ENCODE measurements at regions not wholly inside any gene's neighbourhood (a gene's known extent, or its start where the extent isn't known, plus 50 kb on each side); places are given as distances from the start of the nearest gene placed in this dataset.

DNA sequence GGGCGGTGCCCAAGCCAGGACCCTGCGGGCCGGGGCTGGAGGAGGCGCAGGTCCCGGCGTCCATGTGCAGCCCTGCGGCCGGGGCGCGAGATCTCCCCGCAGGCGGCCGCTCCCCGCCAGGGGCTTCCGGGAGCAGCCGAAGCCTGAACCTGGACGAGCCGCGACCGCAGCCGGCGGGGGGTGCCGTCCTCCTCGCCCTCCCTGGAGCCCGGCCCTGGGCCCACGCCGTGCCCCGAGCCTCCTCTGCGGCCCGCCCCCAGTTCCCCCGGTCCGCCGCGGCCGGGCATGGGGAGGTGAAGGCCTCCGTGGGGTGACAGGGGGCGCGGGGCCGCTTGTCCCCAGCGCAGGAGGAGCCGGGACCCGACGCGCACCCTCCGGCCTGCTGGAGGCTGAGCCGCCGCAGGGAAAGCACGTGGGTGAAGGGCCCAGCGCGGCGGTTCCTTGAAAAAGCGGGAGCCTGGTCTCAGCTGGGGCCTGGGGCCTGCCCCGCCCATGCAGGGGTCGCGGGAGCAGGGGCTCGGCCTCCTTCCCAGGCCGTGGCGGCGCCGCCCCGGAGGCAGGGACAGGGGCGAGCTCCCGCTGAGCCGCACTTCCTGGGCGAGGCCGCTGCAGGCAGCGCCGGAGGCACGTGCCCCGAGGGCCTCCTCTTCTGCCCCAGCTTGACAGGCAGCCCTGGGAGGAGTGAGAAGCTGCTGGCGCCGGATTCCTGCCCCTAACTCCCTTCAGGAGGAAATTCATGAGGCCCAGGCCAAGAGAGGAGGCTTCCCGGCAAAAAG is 55.6 kb upstream of the PPP2R5C start:
- peak in 1 of 4 donors; percentile 36 for DNase-seq (ENCODE audit: low read depth in 4 of 4, low spot score in 2 of 4)

DNA sequence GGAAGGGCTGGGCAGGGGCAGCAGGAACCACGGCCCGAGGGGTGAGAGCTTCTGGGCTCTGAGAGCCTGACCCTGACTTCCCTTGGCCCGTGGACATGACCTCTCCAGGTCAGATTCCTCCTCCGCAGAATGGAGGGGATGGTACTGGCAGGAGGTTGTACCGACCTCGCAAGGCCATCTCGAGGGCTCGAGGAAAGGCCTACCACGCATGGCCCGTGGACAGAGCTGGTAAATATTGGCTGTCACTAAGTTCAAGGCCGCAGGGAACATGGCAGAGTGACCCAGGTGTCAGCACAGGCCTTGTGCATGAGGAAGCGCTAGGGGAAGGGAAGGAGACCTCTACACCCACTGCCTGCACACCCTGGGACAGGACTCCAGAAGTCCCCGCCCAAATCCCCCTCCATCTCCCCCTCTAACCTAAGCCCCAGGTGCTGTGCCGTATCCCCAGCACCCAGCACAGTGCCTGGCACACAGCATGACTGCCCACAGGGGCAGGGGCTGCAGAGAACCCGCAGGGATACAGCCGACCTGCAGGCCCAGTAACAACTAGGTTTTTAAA is 54.9 kb upstream of the PPP2R5C start:
- DNase-seq (ENCODE audit: low read depth in 4 of 4, low spot score in 2 of 4): no peak

DNA sequence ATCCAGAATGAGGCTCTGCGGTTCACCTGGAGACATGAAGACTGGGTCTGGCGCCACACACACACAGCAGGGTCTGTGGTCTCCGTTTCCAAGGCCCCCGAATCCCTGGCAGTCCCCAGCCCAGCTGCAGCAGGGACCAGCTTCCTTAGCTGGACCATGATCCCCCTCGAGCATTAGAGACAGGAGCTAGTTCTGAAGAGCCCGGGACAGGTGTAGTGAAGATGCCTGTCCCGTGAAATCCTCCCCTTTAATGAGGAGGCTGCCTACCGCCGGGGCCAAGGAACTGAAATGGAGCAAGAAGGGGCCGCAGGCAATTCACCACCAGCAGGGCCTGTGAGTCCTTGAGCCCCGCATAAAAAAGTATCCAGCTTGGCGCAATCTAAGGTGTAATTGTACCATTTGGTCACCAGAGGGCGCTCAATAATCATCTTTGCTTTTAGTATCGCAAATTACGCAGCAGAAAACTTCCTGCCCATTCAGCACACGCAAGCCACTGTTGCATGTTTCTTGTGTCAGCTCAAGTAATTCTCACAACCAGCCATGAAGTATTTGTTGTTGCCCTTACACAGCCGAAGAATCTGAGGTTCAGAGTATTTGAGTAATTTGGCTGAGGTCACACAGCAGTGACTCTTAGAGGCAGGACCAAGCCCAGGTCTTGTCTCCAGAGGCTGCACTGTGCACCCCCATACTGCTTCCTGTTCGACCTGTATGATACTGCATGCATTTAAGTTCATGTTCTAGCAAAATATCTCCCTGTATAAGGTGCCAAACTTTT is 54.3 kb upstream of the PPP2R5C start:
- peak; percentile 66 to 87 (median 76) for DNase-seq (ENCODE audit: low read depth in 4 of 4, low spot score in 2 of 4)

DNA sequence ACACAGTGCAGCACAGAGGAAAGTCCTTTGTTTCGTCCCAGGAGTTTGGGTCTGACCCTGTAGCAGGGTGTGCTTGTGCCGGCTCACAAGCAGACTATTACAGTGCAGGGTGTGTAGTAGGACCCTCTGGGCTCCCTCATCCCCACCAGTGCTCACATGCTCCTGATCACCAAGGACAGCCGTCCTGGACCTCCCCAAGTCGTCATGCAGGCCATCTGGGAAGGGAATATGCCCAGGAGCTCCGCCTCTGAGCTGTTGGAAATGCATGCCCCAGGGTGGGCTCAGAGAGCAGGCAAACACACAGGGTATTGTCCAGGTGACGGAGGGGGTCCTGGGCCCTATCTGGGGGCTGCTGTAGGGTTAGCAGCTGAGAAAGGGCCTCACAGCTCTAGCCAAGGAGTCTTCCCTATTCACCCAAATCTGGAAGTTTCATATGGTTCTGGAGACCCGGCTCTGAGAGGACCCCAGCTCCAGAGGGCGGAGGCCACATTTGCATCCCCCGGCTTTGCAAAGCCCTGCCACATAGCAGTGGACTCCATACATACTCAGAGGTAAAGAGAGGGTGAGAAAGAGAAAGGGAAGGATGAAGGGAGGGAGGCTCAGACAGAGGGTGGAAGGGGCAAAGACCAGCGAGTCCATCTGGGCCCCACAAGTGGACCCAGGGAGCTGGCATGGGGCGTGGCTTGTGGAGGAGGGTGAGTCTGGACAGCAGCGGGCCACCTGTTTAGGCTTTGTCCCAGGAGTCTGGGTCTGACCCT is 53.5 kb upstream of the PPP2R5C start:
- DNase-seq (ENCODE audit: low read depth in 4 of 4, low spot score in 2 of 4): no peak

DNA sequence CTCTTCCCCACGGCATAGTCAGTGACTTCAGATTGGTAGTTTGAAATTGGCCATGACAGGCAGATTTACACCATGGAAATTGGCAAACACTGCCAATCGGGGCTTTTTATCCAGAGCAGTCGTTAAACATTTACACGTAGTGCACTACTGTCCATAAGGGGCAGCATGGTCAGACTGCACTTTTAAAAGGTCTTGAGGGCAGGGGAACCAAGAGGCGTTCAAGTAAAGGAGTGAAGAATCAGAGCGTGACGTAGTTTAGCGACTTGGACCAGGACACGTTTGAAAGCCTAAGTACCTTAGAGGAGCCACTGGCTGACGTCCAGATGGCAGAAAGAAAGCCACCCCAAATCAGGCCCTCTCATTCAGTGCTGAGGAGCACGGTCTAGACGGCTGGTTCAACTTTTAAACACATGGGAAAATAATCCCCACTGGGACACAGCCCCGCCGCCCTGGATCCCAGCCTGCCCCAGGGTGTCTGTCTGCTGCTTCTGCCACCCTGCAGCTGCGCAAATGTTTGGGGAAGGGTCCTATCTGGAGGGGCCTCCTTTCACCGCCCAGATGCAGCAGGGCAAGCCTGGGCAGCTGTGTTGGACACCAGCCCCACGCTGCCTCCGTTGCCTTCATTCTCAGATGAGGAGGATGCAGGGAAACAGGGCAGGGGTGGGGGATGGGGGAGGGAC is 52.5 kb upstream of the PPP2R5C start:
- no peak for DNase-seq (ENCODE audit: low read depth in 4 of 4, low spot score in 2 of 4)

DNA sequence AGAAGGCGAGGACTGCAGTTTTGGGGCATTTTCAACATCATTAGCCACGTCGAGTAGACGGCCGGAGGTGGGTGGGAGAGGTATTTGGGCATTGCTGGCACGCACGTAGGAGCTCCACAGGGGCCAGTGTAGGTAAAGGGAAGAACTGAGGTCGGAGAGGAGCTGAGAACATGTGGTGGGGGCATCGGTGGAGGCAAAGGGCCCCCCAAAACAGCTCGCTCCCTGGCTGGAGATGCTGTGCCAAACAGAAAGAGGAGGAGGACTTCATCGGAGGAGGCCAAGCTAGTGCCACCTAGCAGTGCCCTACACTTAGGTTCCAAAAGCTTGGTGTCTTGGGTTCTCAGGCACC is 52.0 kb upstream of the PPP2R5C start:
- DNase-seq (ENCODE audit: low read depth in 4 of 4, low spot score in 2 of 4): no peak

DNA sequence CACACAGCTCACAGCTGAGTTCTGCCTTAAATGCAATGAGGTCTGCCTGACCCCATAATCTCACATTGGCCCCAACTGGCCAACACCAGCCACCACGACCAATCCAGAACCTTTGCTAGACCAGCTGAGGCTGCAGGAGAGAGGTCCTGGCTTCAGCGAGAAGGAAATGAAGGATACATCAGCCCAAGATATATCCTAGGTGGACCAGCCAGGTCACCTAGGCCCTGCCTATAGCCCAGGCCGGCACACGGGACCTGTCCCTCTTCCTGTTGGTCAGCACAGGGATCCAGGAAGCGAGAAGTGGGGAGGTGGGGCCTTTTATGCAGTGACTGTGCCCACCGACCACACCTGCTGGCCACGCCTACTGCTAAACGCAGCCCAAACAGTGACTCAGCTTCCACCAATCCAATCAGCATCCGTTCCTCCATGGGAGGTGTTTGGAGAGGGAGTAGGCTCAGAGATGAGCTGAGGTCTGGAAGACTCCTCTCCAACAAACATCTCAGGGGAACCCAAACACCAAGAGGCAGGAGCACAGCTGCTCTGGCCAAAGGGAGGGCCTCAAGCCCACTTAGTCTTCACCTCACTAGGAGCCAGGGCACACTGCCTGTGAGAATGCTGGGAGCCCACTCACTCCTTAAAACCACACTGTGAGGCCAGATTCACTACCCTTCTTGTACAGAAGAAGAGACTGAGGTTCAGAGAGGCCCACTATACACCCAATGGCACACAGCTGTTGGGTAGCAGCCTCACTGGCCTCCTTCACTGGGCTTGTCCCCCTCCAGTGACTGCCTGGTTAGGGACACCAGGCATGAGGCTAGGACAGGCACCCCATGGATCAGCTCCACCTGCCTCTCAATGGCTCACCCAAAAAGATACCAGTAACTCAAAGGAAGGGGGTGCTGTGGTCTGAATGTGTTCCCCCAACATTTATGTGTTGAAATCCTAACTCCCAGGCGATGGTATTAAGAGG is 51.3 kb upstream of the PPP2R5C start:
- no peak for DNase-seq (ENCODE audit: low read depth in 4 of 4, low spot score in 2 of 4)

DNA sequence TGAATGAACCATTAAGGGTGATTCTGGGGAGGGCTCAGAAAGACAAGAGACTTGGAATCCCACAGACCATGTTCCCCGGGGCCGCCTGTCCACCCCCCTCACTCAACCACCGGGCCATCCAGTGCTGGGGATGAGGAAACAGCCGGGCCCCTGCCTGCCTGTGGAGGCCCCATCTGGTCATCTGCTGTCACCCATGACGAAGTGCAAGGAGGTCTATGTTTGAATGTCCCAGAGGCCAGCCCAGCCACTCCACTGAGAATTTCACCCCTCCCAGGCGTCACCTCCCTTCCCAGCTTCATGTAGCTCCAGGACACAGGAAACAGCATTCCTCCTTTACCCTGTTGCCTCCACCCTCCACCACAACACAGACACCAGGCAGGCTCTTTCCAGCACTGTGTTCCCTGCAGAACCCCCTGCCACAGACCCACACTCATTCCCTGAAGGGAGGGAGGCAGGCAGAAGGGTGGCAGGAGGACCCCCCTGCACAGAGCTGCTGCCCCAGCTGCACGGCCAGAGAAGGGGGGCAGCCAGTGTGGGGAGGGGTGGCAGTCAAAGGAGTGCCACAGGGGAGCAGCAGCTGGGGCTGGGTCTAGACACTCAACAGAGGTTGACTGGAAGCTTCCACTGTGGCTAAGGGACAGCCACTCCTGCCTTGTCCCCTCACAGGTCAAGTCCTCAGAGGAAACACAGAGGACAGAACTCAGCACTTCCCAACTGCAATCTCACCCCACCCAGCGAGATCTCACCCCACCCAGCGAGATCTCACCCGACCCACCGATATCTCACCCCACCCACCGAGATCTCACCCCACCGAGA is 50.3 kb upstream of the PPP2R5C start:
- DNase-seq (ENCODE audit: low read depth in 4 of 4, low spot score in 2 of 4): no peak

Data from left renal cortex interstitium (tissue), 4 donors.